Hepatocyte (in vitro differentiated cells): ENCODE measurements at regions not wholly inside any gene's neighbourhood (a gene's known extent, or its start where the extent isn't known, plus 50 kb on each side); places are given as distances from the start of the nearest gene placed in this dataset.

ENCODE experiments used
- EZH2 ChIP-seq: fragments of 200-600 bp; sonication (generic); IDR thresholded peaks from 2 replicates; pipeline ENCODE4 v1.6.1; 2016; ENCODE audit warnings: antibody characterized with exemption, mild to moderate bottlenecking, borderline replicate concordance
- TF ChIP-seq, protein P1 (sequence below): fragments of 200-600 bp; sonication (generic); IDR thresholded peaks from 2 replicates; pipeline ENCODE4 v1.5.1; 2016; ENCODE audit warnings: antibody characterized with exemption, mild to moderate bottlenecking; ENCODE audit not compliant: poor library complexity

DNA sequence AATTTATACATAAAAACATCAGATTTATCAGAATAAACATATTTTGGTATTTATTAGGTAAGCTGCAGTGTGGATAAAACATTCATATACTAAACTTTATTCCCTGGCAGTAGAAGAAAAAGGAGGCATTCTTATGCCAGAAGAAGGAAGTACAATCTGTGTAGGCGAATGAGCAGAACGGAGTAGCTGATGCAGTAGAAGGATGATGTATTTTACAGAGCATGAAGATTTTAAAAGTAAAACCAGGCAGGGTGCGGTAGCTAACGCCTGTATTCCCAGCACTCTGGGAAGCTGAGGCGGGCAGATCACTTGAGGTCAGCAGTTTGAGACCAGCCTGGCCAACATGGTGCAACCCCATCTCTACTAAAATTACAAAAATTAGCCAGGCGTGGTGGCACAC is 294.9 kb upstream of the MKLN1 start:
- TF ChIP-seq, protein P1, sequence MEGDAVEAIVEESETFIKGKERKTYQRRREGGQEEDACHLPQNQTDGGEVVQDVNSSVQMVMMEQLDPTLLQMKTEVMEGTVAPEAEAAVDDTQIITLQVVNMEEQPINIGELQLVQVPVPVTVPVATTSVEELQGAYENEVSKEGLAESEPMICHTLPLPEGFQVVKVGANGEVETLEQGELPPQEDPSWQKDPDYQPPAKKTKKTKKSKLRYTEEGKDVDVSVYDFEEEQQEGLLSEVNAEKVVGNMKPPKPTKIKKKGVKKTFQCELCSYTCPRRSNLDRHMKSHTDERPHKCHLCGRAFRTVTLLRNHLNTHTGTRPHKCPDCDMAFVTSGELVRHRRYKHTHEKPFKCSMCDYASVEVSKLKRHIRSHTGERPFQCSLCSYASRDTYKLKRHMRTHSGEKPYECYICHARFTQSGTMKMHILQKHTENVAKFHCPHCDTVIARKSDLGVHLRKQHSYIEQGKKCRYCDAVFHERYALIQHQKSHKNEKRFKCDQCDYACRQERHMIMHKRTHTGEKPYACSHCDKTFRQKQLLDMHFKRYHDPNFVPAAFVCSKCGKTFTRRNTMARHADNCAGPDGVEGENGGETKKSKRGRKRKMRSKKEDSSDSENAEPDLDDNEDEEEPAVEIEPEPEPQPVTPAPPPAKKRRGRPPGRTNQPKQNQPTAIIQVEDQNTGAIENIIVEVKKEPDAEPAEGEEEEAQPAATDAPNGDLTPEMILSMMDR, result no peak
- no peak for TF ChIP-seq EZH2
